ENCODE measurements at regions not wholly inside any gene's neighbourhood (a gene's known extent, or its start where the extent isn't known, plus 50 kb on each side); places are given as distances from the start of the nearest gene placed in this dataset.

- WGBS, 2 donors = 95 to 97% methylated on average over 1 of the region's 1 CpG
- no peak overlapping the region for H3K27ac ChIP-seq (ENCODE audit: low read depth in 2 of 2, low read length in 1 of 2)
- H3K9me3 ChIP-seq (ENCODE audit: control insufficient read depth in 2 of 2, insufficient read depth in 1 of 2, low read depth in 1 of 2, low read length in 1 of 2) = no peaks in the 10 kb centered on the region
- H3K36me3 ChIP-seq (ENCODE audit: control insufficient read depth in 2 of 2, insufficient read depth in 2 of 2, low read length in 1 of 2) = no peaks in the 10 kb centered on the region
- no peaks in the 10 kb centered on the region for H3K27me3 ChIP-seq (ENCODE audit: control insufficient read depth in 1 of 2, insufficient read depth in 2 of 2, low read length in 2 of 2)
- H3K4me3 ChIP-seq (ENCODE audit: low read depth in 1 of 2, low read length in 2 of 2) = no peak overlapping the region
- no peaks in the 10 kb centered on the region for H3K4me1 ChIP-seq (ENCODE audit: control insufficient read depth in 2 of 2, insufficient read depth in 2 of 2, low read length in 1 of 2)
Measured at GRCh38 chr20:12047838-12048432, 130.2 kb downstream of the BTBD3 start.

- H3K36me3 ChIP-seq (ENCODE audit: control insufficient read depth in 2 of 2, insufficient read depth in 2 of 2, low read length in 1 of 2) = no peaks in the 10 kb centered on the region
- H3K27ac ChIP-seq (ENCODE audit: low read depth in 2 of 2, low read length in 1 of 2) = no peak overlapping the region
- H3K4me1 ChIP-seq (ENCODE audit: control insufficient read depth in 2 of 2, insufficient read depth in 2 of 2, low read length in 1 of 2) = no peaks in the 10 kb centered on the region
- WGBS, 2 donors = 79 to 80% methylated on average over 2 of the region's 2 CpGs
- no peaks in the 10 kb centered on the region for H3K9me3 ChIP-seq (ENCODE audit: control insufficient read depth in 2 of 2, insufficient read depth in 1 of 2, low read depth in 1 of 2, low read length in 1 of 2)
- no peak overlapping the region for H3K4me3 ChIP-seq (ENCODE audit: low read depth in 1 of 2, low read length in 2 of 2)
- no peaks in the 10 kb centered on the region for H3K27me3 ChIP-seq (ENCODE audit: control insufficient read depth in 1 of 2, insufficient read depth in 2 of 2, low read length in 2 of 2)
Measured at GRCh38 chr20:12049125-12049524, 131.4 kb downstream of the BTBD3 start.

- H3K4me1 ChIP-seq (ENCODE audit: control insufficient read depth in 2 of 2, insufficient read depth in 2 of 2, low read length in 1 of 2) = no peaks in the 10 kb centered on the region
- H3K9me3 ChIP-seq (ENCODE audit: control insufficient read depth in 2 of 2, insufficient read depth in 1 of 2, low read depth in 1 of 2, low read length in 1 of 2) = no peaks in the 10 kb centered on the region
- no peak overlapping the region for H3K27ac ChIP-seq (ENCODE audit: low read depth in 2 of 2, low read length in 1 of 2)
- H3K36me3 ChIP-seq (ENCODE audit: control insufficient read depth in 2 of 2, insufficient read depth in 2 of 2, low read length in 1 of 2) = no peaks in the 10 kb centered on the region
- H3K4me3 ChIP-seq (ENCODE audit: low read depth in 1 of 2, low read length in 2 of 2) = no peak overlapping the region
- WGBS, 2 donors = 85 to 86% methylated on average over 9 of the region's 9 CpGs
- no peaks in the 10 kb centered on the region for H3K27me3 ChIP-seq (ENCODE audit: control insufficient read depth in 1 of 2, insufficient read depth in 2 of 2, low read length in 2 of 2)
Measured at GRCh38 chr20:12051206-12052163, 133.8 kb downstream of the BTBD3 start.

- Histone ChIP-seq H3K4me1 (ENCODE audit: control insufficient read depth in 2 of 2, insufficient read depth in 2 of 2, low read length in 1 of 2) (no peaks in the 10 kb centered on the region), H3K9me3 (ENCODE audit: control insufficient read depth in 2 of 2, insufficient read depth in 1 of 2, low read depth in 1 of 2, low read length in 1 of 2) (no peaks in the 10 kb centered on the region), H3K4me3 (ENCODE audit: low read depth in 1 of 2, low read length in 2 of 2) (no peak overlapping the region), H3K36me3 (ENCODE audit: control insufficient read depth in 2 of 2, insufficient read depth in 2 of 2, low read length in 1 of 2) (no peaks in the 10 kb centered on the region), H3K27me3 (ENCODE audit: control insufficient read depth in 1 of 2, insufficient read depth in 2 of 2, low read length in 2 of 2) (no peaks in the 10 kb centered on the region), H3K27ac (ENCODE audit: low read depth in 2 of 2, low read length in 1 of 2) (no peak overlapping the region)
Measured at GRCh38 chr20:12053353-12053752, 135.7 kb downstream of the BTBD3 start.

GRCh38 chr20:12054556-12054955 is 136.9 kb downstream of the BTBD3 start:
- 87 to 90% methylated on average over 5 of the region's 5 CpGs for WGBS, 2 donors
- Histone ChIP-seq H3K9me3 (ENCODE audit: control insufficient read depth in 2 of 2, insufficient read depth in 1 of 2, low read depth in 1 of 2, low read length in 1 of 2) (no peaks in the 10 kb centered on the region), H3K36me3 (ENCODE audit: control insufficient read depth in 2 of 2, insufficient read depth in 2 of 2, low read length in 1 of 2) (no peaks in the 10 kb centered on the region), H3K4me3 (ENCODE audit: low read depth in 1 of 2, low read length in 2 of 2) (no peak overlapping the region), H3K4me1 (ENCODE audit: control insufficient read depth in 2 of 2, insufficient read depth in 2 of 2, low read length in 1 of 2) (no peaks in the 10 kb centered on the region), H3K27ac (ENCODE audit: low read depth in 2 of 2, low read length in 1 of 2) (no peak overlapping the region), H3K27me3 (ENCODE audit: control insufficient read depth in 1 of 2, insufficient read depth in 2 of 2, low read length in 2 of 2) (no peaks in the 10 kb centered on the region)

GRCh38 chr20:12055161-12055560 is 137.5 kb downstream of the BTBD3 start:
- 91 to 93% methylated on average over 3 of the region's 3 CpGs for WGBS, 2 donors
- no peaks in the 10 kb centered on the region for H3K27me3 ChIP-seq (ENCODE audit: control insufficient read depth in 1 of 2, insufficient read depth in 2 of 2, low read length in 2 of 2)
- H3K36me3 ChIP-seq (ENCODE audit: control insufficient read depth in 2 of 2, insufficient read depth in 2 of 2, low read length in 1 of 2) = no peaks in the 10 kb centered on the region
- H3K27ac ChIP-seq (ENCODE audit: low read depth in 2 of 2, low read length in 1 of 2) = no peak overlapping the region
- no peak overlapping the region for H3K4me3 ChIP-seq (ENCODE audit: low read depth in 1 of 2, low read length in 2 of 2)
- H3K4me1 ChIP-seq (ENCODE audit: control insufficient read depth in 2 of 2, insufficient read depth in 2 of 2, low read length in 1 of 2) = no peaks in the 10 kb centered on the region
- no peaks in the 10 kb centered on the region for H3K9me3 ChIP-seq (ENCODE audit: control insufficient read depth in 2 of 2, insufficient read depth in 1 of 2, low read depth in 1 of 2, low read length in 1 of 2)

- H3K27ac ChIP-seq (ENCODE audit: low read depth in 2 of 2, low read length in 1 of 2) = no peak overlapping the region
- no peaks in the 10 kb centered on the region for H3K4me1 ChIP-seq (ENCODE audit: control insufficient read depth in 2 of 2, insufficient read depth in 2 of 2, low read length in 1 of 2)
- no peaks in the 10 kb centered on the region for H3K36me3 ChIP-seq (ENCODE audit: control insufficient read depth in 2 of 2, insufficient read depth in 2 of 2, low read length in 1 of 2)
- no peaks in the 10 kb centered on the region for H3K27me3 ChIP-seq (ENCODE audit: control insufficient read depth in 1 of 2, insufficient read depth in 2 of 2, low read length in 2 of 2)
- WGBS, 2 donors = 64 to 76% methylated on average over 2 of the region's 2 CpGs
- H3K9me3 ChIP-seq (ENCODE audit: control insufficient read depth in 2 of 2, insufficient read depth in 1 of 2, low read depth in 1 of 2, low read length in 1 of 2) = no peaks in the 10 kb centered on the region
- no peak overlapping the region for H3K4me3 ChIP-seq (ENCODE audit: low read depth in 1 of 2, low read length in 2 of 2)
Measured at GRCh38 chr20:12056839-12057238, 139.1 kb downstream of the BTBD3 start.

- Histone ChIP-seq H3K9me3 (ENCODE audit: control insufficient read depth in 2 of 2, insufficient read depth in 1 of 2, low read depth in 1 of 2, low read length in 1 of 2) (no peaks in the 10 kb centered on the region), H3K4me1 (ENCODE audit: control insufficient read depth in 2 of 2, insufficient read depth in 2 of 2, low read length in 1 of 2) (no peaks in the 10 kb centered on the region), H3K27ac (ENCODE audit: low read depth in 2 of 2, low read length in 1 of 2) (no peak overlapping the region), H3K27me3 (ENCODE audit: control insufficient read depth in 1 of 2, insufficient read depth in 2 of 2, low read length in 2 of 2) (no peaks in the 10 kb centered on the region), H3K4me3 (ENCODE audit: low read depth in 1 of 2, low read length in 2 of 2) (no peak overlapping the region), H3K36me3 (ENCODE audit: control insufficient read depth in 2 of 2, insufficient read depth in 2 of 2, low read length in 1 of 2) (no peaks in the 10 kb centered on the region)
- WGBS, 2 donors = 84 to 87% methylated on average over 6 of the region's 6 CpGs
Measured at GRCh38 chr20:12057778-12058177, 140.1 kb downstream of the BTBD3 start.

GRCh38 chr20:12058216-12058615 is 140.5 kb downstream of the BTBD3 start:
- H3K4me1 ChIP-seq (ENCODE audit: control insufficient read depth in 2 of 2, insufficient read depth in 2 of 2, low read length in 1 of 2) = no peaks in the 10 kb centered on the region
- H3K27ac ChIP-seq (ENCODE audit: low read depth in 2 of 2, low read length in 1 of 2) = no peak overlapping the region
- H3K4me3 ChIP-seq (ENCODE audit: low read depth in 1 of 2, low read length in 2 of 2) = no peak overlapping the region
- 80 to 82% methylated on average over 4 of the region's 4 CpGs for WGBS, 2 donors
- no peaks in the 10 kb centered on the region for H3K27me3 ChIP-seq (ENCODE audit: control insufficient read depth in 1 of 2, insufficient read depth in 2 of 2, low read length in 2 of 2)
- H3K9me3 ChIP-seq (ENCODE audit: control insufficient read depth in 2 of 2, insufficient read depth in 1 of 2, low read depth in 1 of 2, low read length in 1 of 2) = no peaks in the 10 kb centered on the region
- no peaks in the 10 kb centered on the region for H3K36me3 ChIP-seq (ENCODE audit: control insufficient read depth in 2 of 2, insufficient read depth in 2 of 2, low read length in 1 of 2)

- Histone ChIP-seq H3K27me3 (ENCODE audit: control insufficient read depth in 1 of 2, insufficient read depth in 2 of 2, low read length in 2 of 2) (no peaks in the 10 kb centered on the region), H3K4me1 (ENCODE audit: control insufficient read depth in 2 of 2, insufficient read depth in 2 of 2, low read length in 1 of 2) (no peaks in the 10 kb centered on the region), H3K27ac (ENCODE audit: low read depth in 2 of 2, low read length in 1 of 2) (no peak overlapping the region), H3K4me3 (ENCODE audit: low read depth in 1 of 2, low read length in 2 of 2) (no peak overlapping the region), H3K36me3 (ENCODE audit: control insufficient read depth in 2 of 2, insufficient read depth in 2 of 2, low read length in 1 of 2) (no peaks in the 10 kb centered on the region), H3K9me3 (ENCODE audit: control insufficient read depth in 2 of 2, insufficient read depth in 1 of 2, low read depth in 1 of 2, low read length in 1 of 2) (peaks cover 3 to 7% of the 10 kb centered on the region in 2 donors)
- WGBS, 2 donors = 50 to 59% methylated on average over 1 of the region's 1 CpG
Measured at GRCh38 chr20:12061466-12061865, 143.8 kb downstream of the BTBD3 start.

Data from esophagus (tissue), 2 donors.